HG02610 (cell line): ENCODE measurements at regions not wholly inside any gene's neighbourhood (a gene's known extent, or its start where the extent isn't known, plus 50 kb on each side); places are given as distances from the start of the nearest gene placed in this dataset.
"Not testable (repeated sequence)": the region's sequence is repeated elsewhere in the genome, so short reads cannot be mapped to it uniquely, and the experiment has no call there.

Experiments used
- ATAC-seq: cut with Tn5 transposase; IDR thresholded peaks from one replicate; pipeline ENCODE4 v1.9.1; 2021; ENCODE audit warnings: mild to moderate bottlenecking, moderate library complexity; ENCODE audit not compliant: unreplicated experiment

DNA sequence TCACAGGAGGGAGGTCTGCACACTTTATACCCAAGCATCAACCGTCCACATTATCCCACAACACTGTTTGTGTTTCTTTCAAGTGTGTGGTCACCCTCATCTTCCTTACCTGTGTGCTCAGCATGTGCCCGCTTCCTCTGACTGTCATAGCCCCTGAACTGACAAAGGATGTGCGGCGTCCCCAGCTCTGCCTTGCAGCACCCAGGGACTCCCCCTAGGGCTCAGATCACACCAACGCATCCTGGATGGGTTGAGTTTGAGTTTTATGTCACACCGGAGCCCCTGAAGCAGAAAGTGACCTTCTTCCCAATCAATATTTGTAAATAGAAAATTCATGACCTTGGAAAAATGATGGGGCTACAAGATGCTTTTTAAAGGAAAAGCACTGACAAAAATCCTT lies 770.7 kb upstream of the TMEM132C start:
- no peak for ATAC-seq

DNA sequence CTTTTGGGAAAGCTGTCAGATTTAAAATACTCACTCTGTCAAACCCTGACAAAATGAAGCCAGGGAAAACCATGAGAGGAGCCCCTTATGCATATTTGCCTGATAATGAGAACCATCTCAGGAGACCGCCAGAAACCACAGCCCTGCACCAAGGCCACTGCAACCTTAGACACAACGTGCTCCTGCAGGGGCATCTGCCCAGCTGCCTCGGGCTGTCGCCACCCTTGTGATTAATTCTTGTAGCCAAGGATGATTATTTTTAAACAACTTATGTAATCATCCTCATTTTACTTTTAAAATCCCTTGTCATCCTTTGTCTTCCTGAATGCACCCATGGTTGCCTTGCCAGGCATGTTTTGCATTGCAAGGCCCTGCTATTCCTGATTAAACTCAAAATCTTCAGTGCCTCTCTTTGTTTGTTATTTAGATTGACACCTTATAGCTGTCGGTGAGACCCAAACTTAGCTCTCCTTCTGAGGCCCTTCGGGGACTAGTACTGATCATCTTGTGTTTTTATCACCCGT lies 766.4 kb upstream of the TMEM132C start:
- ATAC-seq: no peak

DNA sequence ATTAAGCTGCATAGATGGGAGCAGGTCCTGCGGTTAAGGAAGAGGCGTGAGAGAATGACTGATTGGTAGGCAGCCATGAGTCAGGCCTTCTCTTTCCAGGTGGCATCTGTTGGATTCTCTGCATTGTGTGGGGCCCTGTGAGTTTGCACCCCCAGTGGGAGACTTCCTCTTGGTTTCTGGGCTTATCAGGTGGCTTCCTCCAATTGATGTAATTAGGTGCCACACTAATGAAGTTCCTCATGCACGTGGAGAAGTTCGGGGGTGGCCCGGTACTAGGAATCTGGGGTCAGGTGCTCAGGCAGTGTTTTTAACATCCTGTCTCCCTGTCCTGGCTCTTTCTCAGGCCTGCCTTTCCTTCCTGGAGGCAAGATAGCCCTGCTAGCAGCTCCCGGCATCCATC lies 765.1 kb upstream of the TMEM132C start:
- ATAC-seq: no peak

DNA sequence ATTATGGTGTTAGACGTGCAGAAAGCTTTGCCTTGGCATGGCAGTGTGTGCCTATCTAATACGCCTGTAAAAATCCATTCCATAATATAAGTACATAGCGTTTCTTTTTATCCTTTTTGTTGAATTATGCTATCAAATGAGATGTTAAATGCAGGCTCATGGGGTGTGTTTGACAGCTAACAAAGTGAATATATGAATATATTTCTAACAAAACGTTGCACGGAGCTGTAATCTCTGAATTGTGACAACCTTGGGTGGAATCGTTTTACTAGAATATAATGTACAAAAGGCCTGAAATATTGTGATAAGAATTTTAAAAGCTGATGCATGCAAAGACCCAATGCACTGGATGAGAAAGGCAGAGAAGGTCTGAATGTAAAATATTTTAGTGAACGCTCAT lies 763.7 kb upstream of the TMEM132C start:
- ATAC-seq: no peak

DNA sequence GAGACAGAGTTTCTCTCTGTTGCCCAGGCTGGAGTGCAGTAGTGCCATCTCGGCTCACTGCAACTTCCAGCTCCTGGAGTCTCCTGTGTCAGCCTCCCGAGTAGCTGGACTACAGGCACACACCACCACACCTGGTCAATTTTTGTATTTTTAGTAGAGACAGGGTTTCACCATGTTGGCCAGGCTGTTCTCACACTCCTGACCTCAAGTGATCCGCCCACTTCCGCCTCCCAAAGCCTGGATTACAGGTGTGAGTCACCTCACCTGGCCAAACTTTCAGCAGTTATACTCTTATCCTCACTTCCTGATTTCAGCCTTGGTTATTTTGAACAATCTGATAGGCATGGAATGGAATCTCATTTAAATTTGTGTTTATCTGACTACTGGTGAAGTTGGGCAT lies 763.0 kb upstream of the TMEM132C start:
- not testable (repeated sequence) for ATAC-seq

DNA sequence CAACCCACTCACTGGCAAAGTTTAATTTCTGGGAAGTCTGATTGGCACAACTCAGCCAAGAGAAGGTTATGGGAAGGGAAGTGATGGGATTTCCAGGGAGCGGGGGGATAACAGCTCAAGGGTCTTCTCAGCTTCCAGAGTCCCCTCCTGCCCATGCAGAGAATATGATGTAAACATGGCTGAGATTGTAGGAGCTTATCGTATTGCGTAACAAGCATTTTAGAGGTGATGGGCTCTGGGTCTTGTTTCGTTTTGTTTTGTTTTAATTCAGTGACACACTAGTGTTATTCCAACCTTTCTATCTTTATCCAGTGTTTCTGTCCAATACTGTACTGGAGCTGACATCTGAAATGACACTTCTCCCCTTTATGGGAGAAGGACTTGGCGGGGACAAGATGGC lies 762.1 kb upstream of the TMEM132C start:
- ATAC-seq: no peak

DNA sequence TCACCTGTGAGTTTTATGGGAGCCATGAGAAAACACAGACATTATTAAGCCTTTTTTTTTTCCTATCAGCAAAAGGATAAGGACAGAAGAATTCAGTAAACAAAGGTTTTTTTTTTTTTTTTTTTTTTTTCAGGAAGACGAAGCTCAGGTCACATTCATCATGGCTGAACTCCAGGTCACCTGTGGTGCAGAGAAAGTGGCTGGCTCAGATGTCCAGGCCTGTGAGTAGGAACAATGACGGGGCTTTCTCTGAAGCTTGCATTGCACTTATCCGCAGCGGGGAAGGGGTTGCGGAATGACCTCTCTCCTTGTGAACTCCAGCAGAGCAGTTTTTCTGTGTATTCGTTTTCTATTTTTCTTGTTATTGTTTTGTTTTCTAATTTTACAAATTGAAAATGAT lies 759.6 kb upstream of the TMEM132C start:
- no peak for ATAC-seq

DNA sequence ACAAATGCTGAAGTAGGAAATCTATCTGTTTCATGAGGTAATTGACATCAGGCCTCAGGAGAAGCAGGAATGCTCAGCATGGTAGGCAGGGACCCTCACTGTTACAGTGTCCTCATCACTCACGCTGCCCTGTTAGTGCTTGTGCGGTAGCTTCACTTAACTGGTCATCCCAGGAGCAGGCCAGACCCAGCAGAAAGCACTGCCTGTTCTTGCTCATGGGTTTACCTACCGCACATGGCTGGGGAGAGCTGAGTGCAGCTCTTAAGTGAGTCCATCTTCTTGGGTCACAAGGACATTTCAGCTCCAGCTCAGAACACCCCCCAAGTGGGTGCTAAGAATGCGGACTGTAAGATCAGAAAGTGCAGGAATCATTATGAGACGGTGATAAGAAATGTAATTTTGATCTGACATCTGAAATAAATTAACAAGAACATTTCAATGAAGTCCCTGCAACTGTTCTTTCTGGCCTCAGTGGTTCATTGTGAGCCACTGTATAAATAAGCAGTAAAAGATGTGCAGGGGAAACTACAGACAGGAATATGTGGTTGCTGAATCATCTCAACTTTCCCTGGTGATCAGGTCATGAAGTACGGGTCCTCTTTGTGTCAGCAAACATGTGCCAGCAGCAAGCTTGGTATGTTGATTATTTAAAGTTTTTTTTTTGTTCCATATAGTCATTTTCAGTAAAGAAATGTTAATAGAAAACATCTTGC lies 757.7 kb upstream of the TMEM132C start:
- no peak for ATAC-seq

DNA sequence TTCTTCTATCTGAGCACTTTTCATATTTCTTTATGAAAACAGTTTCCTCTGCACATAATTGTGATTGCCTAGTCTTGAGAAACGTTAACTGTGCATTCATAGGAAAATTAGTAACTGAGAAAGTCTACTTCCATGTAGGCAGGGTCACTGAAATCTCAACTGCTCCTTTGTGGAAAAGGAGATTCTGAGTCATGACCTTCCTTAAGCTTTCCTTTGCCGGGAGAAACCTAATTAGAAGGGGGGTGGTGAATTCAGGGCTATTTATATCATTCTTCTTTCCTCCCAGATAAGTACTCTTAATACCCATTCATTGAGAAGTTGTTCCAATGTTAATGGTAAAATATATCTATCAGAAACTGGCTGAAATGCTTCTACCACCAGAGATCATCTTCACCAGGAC lies 751.0 kb upstream of the TMEM132C start:
- no peak for ATAC-seq

DNA sequence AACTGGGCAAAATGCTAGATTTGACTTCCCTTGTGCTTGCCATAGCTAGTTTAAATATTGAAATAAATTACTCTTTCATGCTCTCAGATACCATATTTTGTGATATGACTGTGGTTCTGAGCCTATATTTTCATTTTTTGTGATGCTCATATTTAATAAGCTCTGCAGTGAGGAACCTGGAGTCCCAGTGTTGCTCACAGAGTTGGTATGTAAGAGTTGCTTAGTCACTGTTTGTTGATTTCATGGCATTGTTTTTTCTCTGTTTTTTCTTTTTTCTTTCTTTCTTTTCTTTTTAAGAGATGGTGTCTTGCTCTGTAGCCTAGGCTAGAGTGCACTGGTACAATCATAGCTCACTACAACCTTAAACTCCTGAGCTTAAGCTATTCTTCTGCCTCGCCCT lies 750.5 kb upstream of the TMEM132C start:
- ATAC-seq: no peak

DNA sequence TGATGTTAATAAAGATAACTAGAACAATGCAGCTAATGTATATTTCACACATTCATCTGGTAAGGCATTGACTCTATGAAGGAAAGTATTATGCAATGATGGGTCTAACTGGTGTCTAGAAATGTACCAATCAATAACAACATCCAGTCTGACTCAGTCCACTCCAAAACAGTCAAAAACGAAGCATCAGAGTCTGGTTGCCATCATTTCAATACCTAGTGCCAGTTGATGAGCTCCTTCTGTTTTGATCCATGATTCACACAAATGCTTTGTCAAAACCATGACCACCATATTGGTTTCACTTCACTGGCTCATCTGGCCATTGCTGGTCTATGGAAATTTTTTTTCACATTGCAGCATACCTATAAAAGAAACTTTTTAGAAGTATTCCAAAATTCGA lies 747.2 kb upstream of the TMEM132C start:
- ATAC-seq: no peak

DNA sequence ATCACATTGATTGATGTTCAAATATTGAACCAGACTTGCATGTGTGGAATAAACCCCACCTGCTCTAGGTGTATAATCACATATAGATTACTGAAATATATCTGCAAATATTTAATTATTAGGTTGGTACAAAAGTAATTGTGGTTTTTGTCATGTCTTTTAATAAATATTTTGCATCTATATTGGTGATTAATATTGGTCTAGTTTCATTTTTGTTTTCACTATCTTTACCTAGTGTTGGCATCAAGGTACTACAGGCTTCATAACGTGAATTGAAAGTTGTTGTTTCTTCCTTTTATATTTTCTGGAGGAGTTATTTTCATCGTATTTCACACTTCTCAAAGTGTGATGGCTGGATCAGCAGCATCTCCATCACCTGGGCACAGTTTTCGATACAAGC lies 740.0 kb upstream of the TMEM132C start:
- no peak for ATAC-seq

DNA sequence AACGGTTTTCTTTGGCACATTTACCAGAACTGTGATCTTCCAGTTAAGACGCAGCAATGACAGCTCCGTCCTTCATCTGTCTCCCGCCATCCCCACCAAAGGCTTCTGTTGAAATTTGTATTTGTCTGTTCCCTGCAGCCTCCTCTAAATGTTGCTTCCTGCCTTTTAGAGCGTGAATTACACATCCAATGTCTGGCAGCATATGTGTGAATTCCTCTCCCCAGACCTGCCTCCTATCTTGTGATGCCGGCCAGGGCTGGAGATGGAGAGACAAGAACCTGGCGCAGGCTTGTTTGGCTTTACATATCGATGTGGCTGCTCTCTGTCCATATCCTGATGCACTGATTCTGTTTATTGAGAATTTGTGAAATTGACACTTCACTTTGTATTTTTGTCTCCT lies 738.4 kb upstream of the TMEM132C start:
- ATAC-seq: no peak

DNA sequence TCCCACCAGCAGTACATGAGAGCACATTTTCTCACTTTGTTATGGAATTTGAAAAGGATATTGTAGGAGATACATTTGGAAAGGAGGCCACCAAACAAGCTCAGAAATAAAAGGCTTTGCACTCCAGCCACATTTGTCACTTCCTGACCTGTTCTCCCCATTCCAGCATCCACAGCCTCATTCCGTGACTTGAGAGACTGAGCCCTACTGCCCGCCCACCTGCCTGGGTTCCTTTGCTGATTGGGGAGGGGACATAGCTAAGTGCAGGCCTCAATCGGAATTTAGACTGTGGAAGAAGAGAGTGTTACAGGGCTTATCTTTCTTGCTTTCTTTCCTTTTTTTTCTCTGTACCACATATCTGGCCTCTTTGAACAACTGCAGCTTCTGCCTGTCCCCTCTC lies 735.4 kb upstream of the TMEM132C start:
- no peak for ATAC-seq

DNA sequence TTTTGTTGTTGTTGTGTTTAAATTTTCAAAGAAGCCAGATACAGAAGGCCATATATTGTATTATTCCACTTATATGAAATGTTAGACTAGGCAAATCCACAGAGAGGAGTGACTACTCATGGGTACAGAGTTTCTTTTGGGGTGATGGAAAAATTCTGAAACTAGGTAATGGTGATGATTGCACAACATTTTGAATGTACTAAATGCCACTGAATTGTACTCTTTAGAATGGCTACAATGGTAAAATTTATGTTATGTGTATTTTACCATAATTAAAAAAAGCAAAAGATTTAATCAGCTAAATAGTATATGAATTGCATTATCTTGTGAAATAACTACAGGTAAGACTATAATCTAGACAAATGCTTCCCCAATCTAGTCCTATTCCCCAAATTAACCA lies 733.6 kb upstream of the TMEM132C start:
- no peak for ATAC-seq

DNA sequence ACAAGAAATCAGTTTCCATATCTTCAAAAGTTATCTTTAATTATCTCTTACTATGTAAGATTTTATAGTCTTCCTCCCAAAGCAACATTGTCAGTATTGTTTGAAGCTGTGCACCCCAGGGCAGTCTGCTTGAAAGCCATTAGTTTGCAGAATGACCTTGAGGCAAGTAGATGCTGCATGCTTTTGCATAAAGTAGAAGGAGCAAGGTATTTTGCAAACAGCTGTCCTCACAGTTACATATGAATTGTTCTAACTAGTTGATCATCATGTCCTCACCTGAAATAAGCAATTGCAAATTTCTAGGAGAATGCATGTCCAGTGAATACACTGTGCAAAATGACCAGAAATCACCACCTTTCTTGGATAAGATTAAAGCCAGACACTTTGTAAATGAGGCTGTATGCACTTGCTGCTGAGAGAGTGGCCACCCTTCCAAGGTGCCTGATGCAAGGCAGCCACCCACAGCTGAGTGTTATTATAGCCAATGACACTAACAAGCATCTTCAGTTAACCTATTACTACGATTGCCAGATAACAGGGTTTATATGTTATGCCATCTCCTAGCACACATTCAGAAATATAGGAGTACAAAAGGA lies 730.0 kb upstream of the TMEM132C start:
- ATAC-seq: no peak

DNA sequence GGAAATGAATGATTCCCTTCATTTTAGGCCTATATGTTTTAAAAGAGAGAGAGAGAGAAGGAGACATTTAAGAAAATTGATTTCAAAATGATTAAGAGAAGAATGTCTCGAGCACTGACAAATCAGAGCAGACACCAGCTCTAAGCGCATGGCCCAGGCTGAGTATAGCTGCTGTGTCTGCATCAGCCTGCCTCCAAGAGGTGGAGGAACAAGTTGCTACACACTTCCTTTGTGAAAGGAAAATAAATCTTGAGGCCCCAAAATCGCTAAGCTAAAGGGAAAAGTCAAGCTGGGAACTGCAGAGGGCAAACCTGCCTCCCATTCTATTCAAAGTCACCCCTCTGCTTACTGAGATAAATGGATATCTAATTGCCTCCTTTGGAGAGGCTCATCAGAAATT lies 728.7 kb upstream of the TMEM132C start:
- no peak for ATAC-seq

DNA sequence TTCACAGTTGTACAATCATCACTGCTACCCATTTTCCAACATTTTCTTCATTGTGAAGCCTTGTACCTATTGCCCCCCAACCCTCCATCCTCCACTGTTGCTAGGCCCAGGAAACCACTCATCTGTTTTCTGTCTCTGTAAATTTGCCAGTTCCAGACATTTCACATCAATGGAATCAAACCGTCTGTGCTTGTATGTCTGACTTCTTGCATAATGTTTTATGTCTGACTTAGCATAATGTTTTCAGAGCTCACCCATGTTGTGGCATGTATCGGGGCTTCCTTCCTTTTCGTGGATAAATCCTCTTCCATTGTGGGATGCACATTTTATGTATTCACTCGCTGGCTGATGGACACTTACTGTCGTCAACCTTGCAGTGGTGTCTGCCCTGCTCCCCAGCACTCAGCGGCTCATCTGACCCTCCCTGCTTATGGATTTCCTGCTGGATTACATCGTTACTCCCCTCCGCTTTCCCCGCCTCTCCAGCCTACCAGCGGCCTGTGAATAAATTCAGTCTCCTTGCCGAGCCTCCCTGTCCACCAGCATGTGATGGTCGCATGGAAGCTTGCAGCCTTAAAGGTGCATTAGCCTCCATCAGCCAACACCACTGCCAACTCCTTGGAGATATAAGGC lies 727.6 kb upstream of the TMEM132C start:
- no peak for ATAC-seq

DNA sequence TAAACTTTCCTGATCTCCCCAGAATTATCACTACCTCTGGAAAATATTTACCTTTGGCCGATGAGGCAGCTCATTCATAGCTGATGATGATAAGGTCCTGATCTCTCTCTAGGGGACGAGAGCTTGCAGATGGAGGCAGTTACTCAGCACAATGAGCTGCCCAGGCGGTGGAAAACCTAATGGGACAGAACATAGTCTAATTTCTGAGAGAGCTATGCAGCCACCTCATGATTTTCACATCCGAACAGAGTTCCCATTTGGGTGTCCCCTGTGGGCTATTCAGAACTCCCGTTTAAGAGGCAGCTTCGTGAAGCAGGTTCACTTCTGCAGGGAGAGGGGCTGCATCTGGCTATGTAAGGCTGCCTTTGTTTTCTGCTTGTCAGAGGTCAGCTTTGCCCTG lies 724.6 kb upstream of the TMEM132C start:
- ATAC-seq: no peak

DNA sequence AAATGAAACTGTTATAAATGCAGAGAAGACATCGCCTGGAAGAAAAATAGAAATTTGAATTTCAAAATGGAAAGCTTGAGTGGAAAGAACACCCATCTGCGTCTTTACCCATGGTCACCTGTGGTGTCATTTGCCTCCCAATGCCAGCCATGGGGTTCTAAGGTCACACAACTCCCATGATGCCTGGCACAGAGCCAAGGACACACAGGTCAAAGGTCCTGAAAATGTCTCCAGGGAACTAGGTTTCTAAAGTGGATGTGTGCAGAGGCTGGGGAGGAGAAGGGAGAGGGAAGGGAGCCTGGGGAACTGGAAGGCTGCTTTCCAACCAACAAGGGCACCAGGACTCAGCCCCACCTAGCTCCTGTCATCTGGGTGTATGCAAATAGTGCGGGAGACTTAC lies 724.0 kb upstream of the TMEM132C start:
- no peak for ATAC-seq

DNA sequence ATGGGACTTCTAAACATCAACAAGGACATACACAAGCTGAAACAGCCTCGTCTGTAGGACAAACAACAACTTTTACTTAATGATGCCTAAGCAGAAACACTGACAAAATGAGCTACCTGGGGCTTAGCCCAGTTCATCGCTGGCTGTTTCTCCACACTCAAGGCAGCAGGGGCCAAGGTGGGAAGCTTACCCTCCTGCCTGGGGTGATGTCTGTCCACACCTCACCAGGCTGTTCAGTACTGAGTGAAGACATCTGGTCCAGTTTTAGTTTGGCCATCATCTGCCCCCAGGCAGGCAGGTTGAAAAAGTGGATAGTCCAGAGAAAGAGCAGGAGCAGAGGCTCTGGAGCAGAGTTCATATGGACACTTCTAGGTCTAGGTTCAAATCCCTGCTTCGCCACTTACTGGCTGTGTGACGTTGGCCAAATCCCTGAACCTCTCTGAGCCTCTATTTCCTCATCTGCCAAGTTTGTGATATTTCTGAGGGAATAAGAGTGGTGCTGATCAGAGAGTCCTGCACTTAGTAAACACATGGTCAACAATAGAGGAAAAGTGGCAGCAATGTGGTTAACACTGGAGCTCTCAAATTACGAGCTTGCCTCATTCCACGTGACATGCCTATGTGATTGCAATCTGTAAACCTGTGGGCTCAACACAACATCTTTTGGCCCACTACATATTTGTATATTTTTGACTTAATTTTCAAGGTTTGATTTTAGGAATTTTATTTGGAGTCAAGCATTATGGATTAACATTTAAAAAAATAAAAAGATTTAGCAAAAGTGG lies 720.1 kb upstream of the TMEM132C start:
- ATAC-seq: no peak
